ENCODE measurements at regions not wholly inside any gene's neighbourhood (a gene's known extent, or its start where the extent isn't known, plus 50 kb on each side); places are given as distances from the start of the nearest gene placed in this dataset.
"Not testable (repeated sequence)": the region's sequence is repeated elsewhere in the genome, so short reads cannot be mapped to it uniquely, and the experiment has no call there.

- FAIRE-seq: no peak
These were observed 108.4 kb upstream of the LARP1 start for GRCh38 chr5:154646745-154647113.

GRCh38 chr5:154644745-154645411, 110.3 kb upstream of the LARP1 start:
- DNase-seq (ENCODE audit: insufficient read length, low spot score) (no peak), FAIRE-seq (no peak)

More at GRCh38 chr5:154646745-154647113, 108.4 kb upstream of the LARP1 start:
- DNase-seq (ENCODE audit: insufficient read length, low spot score): no peak
- TF ChIP-seq CTCF (IDR thresholded peaks at IDR 0.05; ENCODE audit: insufficient read depth, missing control alignments): no peak

GRCh38 chr5:154642499-154643245, 112.5 kb upstream of the LARP1 start:
- peak; percentile 43 for TF ChIP-seq CTCF (IDR thresholded peaks at IDR 0.05; ENCODE audit: insufficient read depth, missing control alignments)
- no peak for DNase-seq (ENCODE audit: insufficient read length, low spot score)

More at GRCh38 chr5:154644745-154645411, 110.3 kb upstream of the LARP1 start:
- TF ChIP-seq CTCF (IDR thresholded peaks at IDR 0.05; ENCODE audit: insufficient read depth, missing control alignments): no peak

GRCh38 chr5:154640213-154640831, 114.9 kb upstream of the LARP1 start:
- TF ChIP-seq CTCF (IDR thresholded peaks at IDR 0.05; ENCODE audit: insufficient read depth, missing control alignments): peak; percentile 48
- FAIRE-seq; DNase-seq (ENCODE audit: insufficient read length, low spot score): not testable (repeated sequence)

More at GRCh38 chr5:154642499-154643245, 112.5 kb upstream of the LARP1 start:
- no peak for FAIRE-seq

GRCh38 chr5:154636786-154637185, 118.4 kb upstream of the LARP1 start:
- FAIRE-seq; DNase-seq (ENCODE audit: insufficient read length, low spot score): not testable (repeated sequence)

GRCh38 chr5:154636271-154636670, 118.9 kb upstream of the LARP1 start:
- not testable (repeated sequence) for DNase-seq (ENCODE audit: insufficient read length, low spot score); FAIRE-seq

GRCh38 chr5:154633744-154634143, 121.4 kb upstream of the LARP1 start:
- FAIRE-seq; DNase-seq (ENCODE audit: insufficient read length, low spot score): not testable (repeated sequence)

GRCh38 chr5:154631141-154631540, 124.0 kb upstream of the LARP1 start:
- TF ChIP-seq CTCF (IDR thresholded peaks at IDR 0.05; ENCODE audit: insufficient read depth, missing control alignments): no peak
- FAIRE-seq: no peak
- DNase-seq (ENCODE audit: insufficient read length, low spot score): no peak
